B cell (primary cell): ENCODE measurements at regions not wholly inside any gene's neighbourhood (a gene's known extent, or its start where the extent isn't known, plus 50 kb on each side); places are given as distances from the start of the nearest gene placed in this dataset.

Source experiments
- ATAC-seq: fragments of 200-7000 bp; cut with Tn5 transposase; one replicate; pipeline ENCODE4 v1.10.0; 2021; ENCODE audit warnings: low read depth, mild to moderate bottlenecking, moderate number of reproducible peaks, moderate library complexity
- CTCF ChIA-PET: fragments of 350-600 bp; sonication (Branson Sonifier 250); formaldehyde crosslinking; loops from one replicate; lab custom pipeline; 2021; ENCODE audit warnings: antibody characterized with exemption, inconsistent platforms; lab: Charles Lee
- POLR2A ChIA-PET: fragments of 350-600 bp; sonication (Branson Sonifier 250); formaldehyde crosslinking; loops from one replicate; lab custom pipeline; 2021; ENCODE audit warnings: antibody characterized with exemption; lab: Charles Lee
- DNase-seq: peaks from one replicate; pipeline ENCODE4 v3.0.0; 2013
- H2AFZ ChIP-seq: 2 replicates; pipeline ENCODE4 v1.6.1; 2012; ENCODE audit warnings: mild to moderate bottlenecking, low read depth, low read length; ENCODE audit not compliant: insufficient read depth, poor library complexity, severe bottlenecking
- H3K27ac ChIP-seq, 2 donors: 1 replicate in 1 of 2; 2 replicates in 1 of 2; pipeline ENCODE4 v1.5.1; 2012 to 2013; ENCODE audit warnings: low read length in 2 of 2, mild to moderate bottlenecking in 2 of 2, moderate library complexity in 1 of 2
- H3K27me3 ChIP-seq, 4 experiments: fragments of 200-600 bp in 1 of 4; sonication (generic) in 1 of 4; replicated peaks in 1 of 4; 1 replicate in 2 of 4; 2 replicates in 2 of 4; pipeline versions ENCODE4 v1.6.1 to v1.7.0; 2013 to 2016; ENCODE audit warnings: low read length in 3 of 4, mild to moderate bottlenecking in 2 of 4, mixed read lengths in 1 of 4, moderate library complexity in 1 of 4; ENCODE audit not compliant: insufficient read depth in 4 of 4, control insufficient read depth in 3 of 4; ENCODE audit errors: control extremely low read depth in 1 of 4
- H3K36me3 ChIP-seq, 2 experiments: replicated peaks in 1 of 2; 1 replicate in 1 of 2; 2 replicates in 1 of 2; pipeline versions ENCODE4 v1.6.1 to v1.7.1; 2013; ENCODE audit warnings: low read length in 1 of 2; ENCODE audit not compliant: insufficient read depth in 2 of 2, control insufficient read depth in 1 of 2; ENCODE audit errors: control extremely low read depth in 1 of 2, extremely low read depth in 1 of 2
- H3K4me1 ChIP-seq, 2 donors: fragments of 200-600 bp in 1 of 2; sonication (generic) in 1 of 2; 1 replicate in 1 of 2; 2 replicates in 1 of 2; pipeline versions ENCODE4 v1.5.1 to v1.6.1; 2013 to 2017; ENCODE audit warnings: low read length in 2 of 2; ENCODE audit not compliant: control insufficient read depth in 2 of 2, insufficient read depth in 2 of 2
- H3K4me2 ChIP-seq: replicated peaks from 2 replicates; pipeline ENCODE3; 2012; ENCODE audit warnings: mild to moderate bottlenecking, low read depth, low read length; ENCODE audit not compliant: poor library complexity, severe bottlenecking
- H3K4me3 ChIP-seq, 5 experiments: fragments of 200-600 bp in 1 of 5; sonication (generic) in 1 of 5; 1 replicate in 3 of 5; 2 replicates in 2 of 5; pipeline versions ENCODE4 v1.5.1 to v1.7.0; 2011 to 2016; ENCODE audit warnings: low read length in 4 of 5, mild to moderate bottlenecking in 4 of 5, low read depth in 2 of 5, control low read depth in 1 of 5, moderate library complexity in 1 of 5; ENCODE audit not compliant: insufficient read depth in 1 of 5; ENCODE audit errors: control extremely low read depth in 1 of 5, extremely low read depth in 1 of 5
- H3K79me2 ChIP-seq: fragments of 200-600 bp; sonication (generic); one replicate; pipeline ENCODE4 v1.6.0; 2016; ENCODE audit warnings: low read length; ENCODE audit not compliant: control insufficient read depth, insufficient read depth
- H3K9ac ChIP-seq: fragments of 200-600 bp; sonication (generic); 2 replicates; pipeline ENCODE4 v1.6.1; 2017; ENCODE audit warnings: mild to moderate bottlenecking, low read length, moderate library complexity
- H3K9me3 ChIP-seq, 3 donors: one replicate each; pipeline versions ENCODE4 v1.6.1 to v1.7.1; 2013; ENCODE audit warnings: low read length in 2 of 3; ENCODE audit not compliant: control insufficient read depth in 2 of 3, insufficient read depth in 1 of 3; ENCODE audit errors: control extremely low read depth in 1 of 3
- H4K20me1 ChIP-seq: 2 replicates; pipeline ENCODE4 v1.6.0; 2012; ENCODE audit warnings: mild to moderate bottlenecking, low read length; ENCODE audit not compliant: insufficient read depth, control insufficient read depth, poor library complexity, severe bottlenecking
- H3K27ac Mint-ChIP-seq: one replicate; pipeline ENCODE4 v1.8.0; 2021; ENCODE audit warnings: mixed read lengths
- H3K27me3 Mint-ChIP-seq: one replicate; pipeline ENCODE4 v1.8.0; 2021; ENCODE audit warnings: mixed read lengths
- H3K4me1 Mint-ChIP-seq: one replicate; pipeline ENCODE4 v1.8.0; 2021; ENCODE audit warnings: mixed read lengths
- H3K4me3 Mint-ChIP-seq: one replicate; pipeline ENCODE4 v1.8.0; 2021; ENCODE audit warnings: mixed read lengths
- H3K9me3 Mint-ChIP-seq: one replicate; pipeline ENCODE4 v1.8.0; 2022; ENCODE audit warnings: mixed read lengths; ENCODE audit not compliant: insufficient read depth
- EZH2 ChIP-seq: IDR thresholded peaks from 2 replicates; pipeline ENCODE4 v1.6.1; 2012; ENCODE audit warnings: borderline replicate concordance, low read depth, mild to moderate bottlenecking, moderate library complexity, low read length; ENCODE audit not compliant: insufficient read depth, poor library complexity, severe bottlenecking
- WGBS: methylation state at CpG from one replicate; pipeline ENCODE4 v1.1.5; 2013; ENCODE audit warnings: missing lambda C conversion rate; ENCODE audit not compliant: insufficient coverage; 5-methylcytosine and 5-hydroxymethylcytosine counted together
- intact Hi-C: fragments of 100-400 bp; cut with micrococcal nuclease; formaldehyde crosslinking; loops from one replicate; pipeline ENCODE4 v1.10.0; 2022
- TF ChIP-seq, protein P1 (sequence below): fragments of 200-600 bp; IDR thresholded peaks from one replicate; pipeline ENCODE4 v1.8.0; 2022; ENCODE audit warnings: antibody characterized with exemption, mild to moderate bottlenecking

DNA sequence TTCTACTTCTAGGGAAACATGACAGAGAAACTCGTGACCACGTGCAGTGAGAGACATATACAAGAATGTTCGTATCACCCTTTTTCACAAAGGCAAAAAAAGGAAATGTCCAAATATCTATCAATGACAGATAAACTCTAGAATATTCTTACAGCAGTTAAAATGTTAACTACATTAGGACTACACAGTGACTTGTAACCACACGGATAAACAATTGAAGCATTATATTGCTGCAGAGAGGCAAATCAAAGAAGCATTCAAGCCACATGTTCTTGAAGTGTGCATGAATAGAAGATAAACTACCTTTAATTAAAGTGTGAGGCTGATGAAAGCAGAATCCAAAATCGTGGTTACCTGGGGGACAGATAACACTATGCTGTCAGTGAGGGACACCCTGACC lies 935.3 kb upstream of the KLHL29 start:
- H4K20me1 ChIP-seq: no peaks in the 10 kb centered on the region
- intact Hi-C loops: no loop called here
- no peaks in the 10 kb centered on the region for H3K4me1 ChIP-seq
- Mint-ChIP-seq H3K9me3 (peaks cover 4% of the 10 kb centered on the region), H3K4me1 (no peaks in the 10 kb centered on the region), H3K27me3 (no peaks in the 10 kb centered on the region), H3K4me3 (no peak overlapping the region), H3K27ac (no peak overlapping the region)
- no peak overlapping the region for H2AFZ ChIP-seq
- H3K4me3 ChIP-seq: no peak overlapping the region
- CTCF ChIA-PET: no interaction called here
- H3K36me3 ChIP-seq: no peaks in the 10 kb centered on the region
- H3K9me3 ChIP-seq: no peaks in the 10 kb centered on the region
- POLR2A ChIA-PET: no interaction called here
- H3K27me3 ChIP-seq: no peaks in the 10 kb centered on the region
- WGBS: 72% methylated on average over 4 of the region's 5 CpGs
- H3K4me2 ChIP-seq: no peak overlapping the region
- ATAC-seq (no peak), DNase-seq (no peak)
- H3K27ac ChIP-seq: no peak overlapping the region
- no peaks in the 10 kb centered on the region for H3K79me2 ChIP-seq
- H3K9ac ChIP-seq: no peak overlapping the region
- no peak for TF ChIP-seq EZH2
- TF ChIP-seq, protein P1, sequence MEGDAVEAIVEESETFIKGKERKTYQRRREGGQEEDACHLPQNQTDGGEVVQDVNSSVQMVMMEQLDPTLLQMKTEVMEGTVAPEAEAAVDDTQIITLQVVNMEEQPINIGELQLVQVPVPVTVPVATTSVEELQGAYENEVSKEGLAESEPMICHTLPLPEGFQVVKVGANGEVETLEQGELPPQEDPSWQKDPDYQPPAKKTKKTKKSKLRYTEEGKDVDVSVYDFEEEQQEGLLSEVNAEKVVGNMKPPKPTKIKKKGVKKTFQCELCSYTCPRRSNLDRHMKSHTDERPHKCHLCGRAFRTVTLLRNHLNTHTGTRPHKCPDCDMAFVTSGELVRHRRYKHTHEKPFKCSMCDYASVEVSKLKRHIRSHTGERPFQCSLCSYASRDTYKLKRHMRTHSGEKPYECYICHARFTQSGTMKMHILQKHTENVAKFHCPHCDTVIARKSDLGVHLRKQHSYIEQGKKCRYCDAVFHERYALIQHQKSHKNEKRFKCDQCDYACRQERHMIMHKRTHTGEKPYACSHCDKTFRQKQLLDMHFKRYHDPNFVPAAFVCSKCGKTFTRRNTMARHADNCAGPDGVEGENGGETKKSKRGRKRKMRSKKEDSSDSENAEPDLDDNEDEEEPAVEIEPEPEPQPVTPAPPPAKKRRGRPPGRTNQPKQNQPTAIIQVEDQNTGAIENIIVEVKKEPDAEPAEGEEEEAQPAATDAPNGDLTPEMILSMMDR: no peak

DNA sequence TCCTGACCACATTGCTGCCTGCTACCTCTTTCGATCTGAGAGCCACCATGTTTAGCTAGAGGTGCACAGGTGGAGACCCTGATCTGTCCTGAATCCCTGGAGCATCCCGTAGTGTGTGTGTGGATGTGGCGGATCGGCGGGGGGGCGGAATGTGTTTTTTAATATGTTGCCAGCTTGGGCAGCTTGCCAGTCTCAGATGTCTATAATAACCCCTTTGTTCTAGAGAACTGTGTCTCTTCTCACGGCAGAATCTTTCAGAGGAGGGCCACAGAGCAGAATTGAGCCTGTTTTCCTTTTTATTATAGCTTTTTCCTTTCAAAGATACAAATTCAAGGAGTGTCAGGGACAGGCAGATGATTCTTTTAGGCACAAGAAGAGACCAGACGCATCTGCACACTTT lies 934.1 kb upstream of the KLHL29 start:
- no peak overlapping the region for H3K27ac ChIP-seq
- H3K4me1 Mint-ChIP-seq: no peaks in the 10 kb centered on the region
- H2AFZ ChIP-seq: no peak overlapping the region
- no peaks in the 10 kb centered on the region for H3K9me3 ChIP-seq
- WGBS: 82% methylated on average over 2 of the region's 8 CpGs
- no peaks in the 10 kb centered on the region for H3K4me1 ChIP-seq
- no peaks in the 10 kb centered on the region for H4K20me1 ChIP-seq
- peaks cover 4% of the 10 kb centered on the region for H3K9me3 Mint-ChIP-seq
- no peak overlapping the region for H3K9ac ChIP-seq
- H3K27me3 ChIP-seq: no peaks in the 10 kb centered on the region
- POLR2A ChIA-PET: no interaction called here
- H3K4me2 ChIP-seq: no peak overlapping the region
- CTCF ChIA-PET: no interaction called here
- H3K36me3 ChIP-seq: no peaks in the 10 kb centered on the region
- no peaks in the 10 kb centered on the region for H3K79me2 ChIP-seq
- DNase-seq: no peak
- no peak overlapping the region for H3K27ac Mint-ChIP-seq
- no peak overlapping the region for H3K4me3 ChIP-seq
- intact Hi-C loops: no loop called here
- no peak overlapping the region for H3K4me3 Mint-ChIP-seq
- ATAC-seq: no peak
- H3K27me3 Mint-ChIP-seq: no peaks in the 10 kb centered on the region
- TF ChIP-seq, protein P1: no peak
- TF ChIP-seq EZH2: no peak
